ENCODE measurements at regions not wholly inside any gene's neighbourhood (a gene's known extent, or its start where the extent isn't known, plus 50 kb on each side); places are given as distances from the start of the nearest gene placed in this dataset.
A peak's percentile ranks its signal among the peaks of the same experiment; 100 is the strongest.
"Not testable (repeated sequence)": the region's sequence is repeated elsewhere in the genome, so short reads cannot be mapped to it uniquely, and the experiment has no call there.

DNA sequence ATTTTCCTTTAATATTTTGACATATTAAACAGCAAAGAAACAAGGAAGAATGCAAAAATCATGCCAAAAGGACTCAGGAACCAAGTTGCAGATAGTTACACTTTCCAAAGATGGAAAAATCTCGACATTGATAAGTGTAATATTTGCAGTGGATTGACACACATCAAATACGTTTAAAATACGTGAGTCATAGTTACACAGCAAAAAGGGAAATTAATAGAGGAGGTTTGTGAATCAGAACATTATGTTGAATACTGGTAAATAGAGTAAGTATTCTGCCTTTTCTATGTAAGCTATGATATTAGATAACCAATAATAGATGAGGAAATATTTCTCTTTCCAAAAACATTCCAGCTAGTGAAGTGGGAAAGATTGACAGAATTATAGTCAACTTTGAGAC, 1761.3 kb upstream of the IGFBP7 start:
- no peak for DNase-seq

DNA sequence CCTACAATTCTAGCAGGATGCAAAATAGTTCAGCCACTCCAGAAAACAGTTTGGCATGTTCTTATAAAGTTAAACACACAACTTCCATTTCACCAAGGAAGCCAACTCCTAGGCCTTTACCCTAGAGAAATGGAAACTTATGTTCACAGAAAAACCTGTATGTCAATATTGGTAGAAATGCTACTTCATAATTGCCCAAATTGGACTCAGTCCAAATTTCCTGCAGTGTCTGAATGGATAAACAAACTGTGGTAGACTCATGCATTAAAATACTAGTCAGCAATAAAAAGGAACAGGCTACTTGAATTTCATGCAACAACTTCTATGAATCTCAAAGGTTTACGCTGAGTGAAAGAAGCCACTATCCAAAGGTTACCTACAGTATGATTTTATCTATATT, 1738.8 kb upstream of the IGFBP7 start:
- DNase-seq: no peak

DNA sequence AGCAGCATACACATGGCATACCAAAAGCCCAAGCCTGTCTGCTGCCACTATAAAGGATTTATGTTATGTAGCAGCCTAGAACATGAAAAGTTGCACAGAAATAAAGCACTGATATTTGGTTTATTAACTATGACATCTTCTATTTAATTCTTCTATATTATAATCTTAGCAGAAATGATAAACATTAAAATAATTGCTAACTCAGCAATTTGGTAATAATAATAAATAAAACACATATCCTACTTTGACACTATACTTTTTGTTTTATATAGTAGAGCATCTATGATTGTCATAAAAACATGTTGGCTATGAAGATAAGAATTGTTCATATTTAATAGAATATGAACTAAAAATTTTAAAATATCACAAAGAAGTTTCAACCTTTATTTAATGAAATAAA, 1733.3 kb upstream of the IGFBP7 start:
- DNase-seq: no peak

DNA sequence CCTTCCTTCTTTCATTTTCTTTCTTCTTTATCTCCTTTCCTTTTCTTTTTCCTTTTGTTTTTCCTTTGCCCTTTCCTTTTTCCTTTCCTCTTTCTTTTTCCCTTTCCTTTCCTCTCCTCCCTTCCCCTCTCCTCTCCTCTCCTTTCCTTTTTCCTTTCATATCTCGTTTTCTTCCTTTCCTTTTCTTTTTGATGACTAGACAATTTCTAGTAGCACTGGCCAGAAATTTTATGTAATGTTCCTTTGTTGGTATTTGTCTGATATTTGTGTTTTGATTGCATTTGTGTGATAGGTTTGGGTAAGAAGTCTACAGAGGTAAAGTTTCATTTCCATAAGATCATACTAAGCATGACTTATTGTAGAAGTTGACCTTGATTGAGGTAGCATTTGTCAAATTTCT, 1722.9 kb upstream of the IGFBP7 start:
- no peak for DNase-seq

DNA sequence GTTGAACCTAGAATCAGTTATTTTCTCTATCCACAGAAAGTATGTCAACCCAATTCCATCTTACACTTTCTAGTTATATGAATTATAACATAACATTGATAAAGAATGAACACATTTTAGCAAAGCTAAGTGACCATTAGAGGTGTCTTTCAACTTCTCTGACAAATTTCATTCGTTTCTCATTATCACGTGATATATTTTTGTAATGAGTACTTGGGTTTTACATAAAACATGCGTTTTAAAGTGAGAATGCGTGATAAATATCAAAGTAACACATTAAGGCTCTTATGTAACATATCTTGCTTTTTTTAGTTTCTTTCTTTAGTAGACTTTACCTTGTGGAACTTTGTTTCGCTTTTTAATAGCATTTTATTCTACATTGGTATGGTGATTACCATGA, 1715.1 kb upstream of the IGFBP7 start:
- DNase-seq: no peak

DNA sequence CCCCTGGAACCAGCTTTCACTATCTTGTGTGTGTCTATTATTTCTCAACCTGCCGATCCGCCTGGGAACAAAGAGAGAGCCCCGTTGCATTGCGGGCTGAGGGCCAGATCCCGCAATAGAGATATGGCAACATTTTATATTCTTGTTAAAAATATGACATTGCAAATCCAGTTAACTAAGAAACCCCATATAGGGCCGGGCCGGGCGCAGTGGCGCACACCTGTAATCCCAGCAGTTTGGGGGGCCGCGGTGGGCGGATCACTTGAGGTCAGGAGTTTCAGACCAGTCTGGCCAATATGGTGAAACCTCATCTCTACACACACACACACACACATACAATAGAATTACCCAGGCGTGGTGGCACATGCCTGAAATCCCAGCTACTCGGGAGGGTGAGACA, 1708.4 kb upstream of the IGFBP7 start:
- DNase-seq: not testable (repeated sequence)

DNA sequence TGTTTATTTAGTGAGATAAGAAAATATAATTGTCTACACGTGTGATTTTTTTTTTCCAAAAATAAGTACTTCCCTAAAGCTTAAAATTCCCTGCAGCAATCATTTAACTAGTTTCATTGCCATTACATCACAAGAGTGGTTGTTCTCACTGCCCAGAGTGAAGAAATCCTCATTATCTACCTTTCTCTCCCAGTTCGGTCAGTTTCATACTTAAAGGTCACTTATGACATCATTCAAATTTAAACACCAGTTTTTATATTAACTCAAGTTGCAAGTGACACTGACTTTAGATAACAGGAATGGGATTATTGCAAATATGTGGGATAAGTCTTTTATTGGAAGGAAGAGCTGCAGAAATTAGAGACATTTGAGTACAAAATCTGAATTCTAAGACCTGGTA, 1699.8 kb upstream of the IGFBP7 start:
- no peak for DNase-seq

DNA sequence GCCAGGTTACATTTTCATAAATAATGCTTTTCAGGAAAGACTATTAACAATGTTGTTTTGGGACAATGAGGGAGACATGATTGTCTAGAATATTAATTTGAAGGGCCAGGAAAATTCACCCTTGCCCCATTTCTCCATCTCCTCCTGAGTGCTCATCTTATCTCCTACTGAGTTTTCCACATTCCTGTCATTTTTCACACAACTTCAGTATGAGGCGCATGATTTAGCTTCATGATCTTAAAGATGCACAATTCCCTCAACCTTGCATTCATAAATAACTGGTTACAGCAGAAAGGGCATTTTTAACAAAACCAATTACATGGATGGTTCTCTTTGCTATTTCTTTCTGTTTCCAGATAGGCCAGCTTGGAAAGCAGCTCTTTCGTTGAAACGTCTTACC, 1699.2 kb upstream of the IGFBP7 start:
- no peak for DNase-seq

DNA sequence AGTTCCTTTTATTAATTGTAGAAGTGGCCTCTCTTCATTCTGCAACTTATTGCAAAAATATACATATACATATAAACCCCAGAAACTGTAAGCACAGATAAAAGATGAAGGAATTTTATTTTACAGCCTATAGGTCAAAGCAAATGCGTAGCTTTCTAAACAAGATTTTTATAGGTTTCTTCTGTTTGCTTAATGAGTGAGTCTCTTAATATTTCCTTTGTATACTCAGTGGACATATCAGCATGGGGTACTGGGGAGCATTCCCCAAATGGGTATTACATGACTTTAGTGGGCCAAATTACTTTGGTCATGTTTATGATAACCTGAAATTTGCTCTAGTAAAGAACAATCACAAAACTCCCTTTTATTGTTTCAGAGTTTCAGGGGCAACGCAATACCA, 1698.6 kb upstream of the IGFBP7 start:
- DNase-seq: no peak

DNA sequence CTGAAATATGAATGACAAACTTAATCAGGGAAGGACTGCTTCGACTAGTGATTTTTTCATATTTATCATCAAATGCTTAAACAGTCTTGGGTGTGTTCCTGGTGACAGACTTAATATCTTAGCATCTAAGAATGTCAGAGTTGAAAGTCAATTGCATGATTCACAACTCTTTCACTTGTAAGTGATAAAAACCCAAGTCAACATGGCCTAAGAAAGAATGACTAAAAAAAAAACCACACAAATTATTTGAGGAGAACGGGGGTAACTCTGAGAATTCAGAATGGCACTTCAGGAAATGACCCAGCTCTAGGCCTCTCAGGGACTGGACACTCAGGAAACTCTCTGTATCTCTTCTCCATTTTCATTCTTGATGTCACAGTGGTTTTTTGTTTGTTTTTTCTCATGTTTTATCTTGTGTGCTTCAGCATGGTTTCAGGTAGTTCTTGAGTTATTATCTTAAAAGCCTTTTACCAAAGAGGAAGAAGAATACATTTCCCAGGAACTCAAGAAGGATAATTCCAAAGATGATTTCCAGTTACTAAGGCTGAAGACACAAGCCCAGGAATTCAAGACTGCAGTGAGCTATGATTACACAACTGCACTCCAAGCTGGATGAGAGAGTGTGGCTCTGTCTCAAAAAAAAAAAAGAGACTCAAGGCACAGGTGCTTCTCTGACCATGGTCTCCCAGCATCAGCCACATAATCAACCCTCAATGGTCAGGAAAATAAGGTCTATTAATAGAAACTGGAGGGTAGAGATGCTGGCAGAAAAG, 1697.8 kb upstream of the IGFBP7 start:
- DNase-seq: no peak

DNA sequence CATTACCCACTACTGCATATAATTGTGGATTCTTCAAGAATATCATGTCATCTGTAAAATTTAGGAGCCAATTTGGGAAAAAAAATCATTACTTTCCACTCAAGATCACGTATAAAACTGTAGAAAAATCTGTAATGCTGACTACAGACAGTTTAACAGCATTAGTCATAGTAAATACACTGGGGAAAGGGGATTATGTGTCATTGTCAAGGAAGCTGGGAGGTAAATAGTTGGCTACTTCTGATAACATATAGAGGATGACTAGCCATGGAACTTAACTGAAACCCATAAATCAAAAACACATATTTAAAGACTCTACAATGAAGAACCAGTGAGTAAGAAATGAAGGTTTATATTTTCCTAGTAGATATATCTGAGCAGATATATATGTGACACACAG, 1666.4 kb upstream of the IGFBP7 start:
- DNase-seq: peak; percentile 37

DNA sequence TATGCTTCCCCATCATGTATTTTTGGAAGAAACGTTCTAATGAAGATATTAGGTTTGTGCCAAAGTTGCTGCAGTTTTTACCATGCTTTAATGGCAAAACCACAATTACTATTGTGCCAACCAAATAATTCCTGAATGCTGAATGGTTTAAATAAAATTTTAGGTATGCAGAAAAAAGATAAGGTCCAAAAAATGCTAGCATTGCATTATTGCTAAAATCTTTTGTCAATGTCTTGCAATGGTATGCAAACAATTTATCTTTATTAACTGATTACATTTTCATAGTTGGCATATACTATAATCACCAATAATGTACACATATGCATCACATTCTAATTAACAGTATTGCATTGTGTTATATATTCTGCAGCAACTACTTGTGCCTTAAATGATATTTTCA, 1657.4 kb upstream of the IGFBP7 start:
- no peak for DNase-seq

DNA sequence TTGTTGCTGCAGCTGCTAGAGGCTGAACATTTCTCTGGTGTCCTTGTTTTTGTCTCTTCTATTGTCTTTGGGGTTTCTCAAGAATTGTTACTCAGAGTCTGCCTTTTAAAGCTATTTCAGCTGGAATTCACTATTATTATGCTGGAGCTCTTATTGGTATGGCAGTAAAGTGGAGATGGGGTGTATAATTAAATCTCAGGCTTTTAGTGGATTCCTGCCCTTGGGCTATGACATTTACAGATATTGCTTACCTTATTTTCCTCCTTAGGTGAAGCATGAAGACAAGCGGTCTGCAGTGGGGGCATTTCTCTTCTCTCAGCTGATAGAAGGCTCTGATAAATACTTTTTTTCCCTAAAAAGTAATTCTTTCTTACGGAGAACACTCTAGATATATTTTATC, 1656.6 kb upstream of the IGFBP7 start:
- no peak for DNase-seq

DNA sequence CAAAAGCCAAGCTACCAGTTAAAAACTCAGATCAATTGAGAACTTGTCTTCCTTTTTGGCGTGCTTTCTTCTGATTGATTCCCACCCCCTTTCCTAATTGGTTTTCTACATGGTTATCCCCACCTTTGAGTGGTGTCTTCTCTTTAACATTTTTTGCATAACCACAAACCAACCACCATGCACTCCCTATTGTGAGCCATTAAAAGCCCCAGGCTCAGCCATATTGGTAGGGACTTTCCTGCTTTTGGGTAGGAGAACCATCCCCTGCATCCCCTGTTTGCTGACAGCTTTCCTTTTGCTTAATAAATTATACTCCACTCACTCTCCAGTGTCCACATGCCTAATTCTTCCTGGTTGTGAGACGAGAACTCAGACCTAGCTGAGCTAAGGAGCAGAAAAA, 1651.4 kb upstream of the IGFBP7 start:
- no peak for DNase-seq

DNA sequence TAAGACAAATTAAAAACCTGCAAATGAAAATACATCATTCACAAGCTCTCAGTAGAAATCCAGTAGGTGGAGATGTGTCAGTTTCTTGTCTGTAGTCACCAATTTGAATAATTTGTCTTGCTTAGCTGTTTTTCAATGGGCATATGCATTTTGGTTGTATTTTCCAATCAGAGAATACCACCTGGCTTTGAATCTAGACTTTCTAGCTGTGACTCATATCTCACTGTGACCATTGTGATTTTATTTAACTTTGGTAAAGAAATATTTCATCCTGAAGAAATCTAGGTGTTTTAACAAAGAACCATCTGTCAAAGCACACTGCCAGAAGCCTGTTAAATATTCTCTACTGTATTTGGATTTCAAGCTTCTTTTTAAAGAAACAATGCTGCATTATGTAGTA, 1650.6 kb upstream of the IGFBP7 start:
- DNase-seq: no peak

DNA sequence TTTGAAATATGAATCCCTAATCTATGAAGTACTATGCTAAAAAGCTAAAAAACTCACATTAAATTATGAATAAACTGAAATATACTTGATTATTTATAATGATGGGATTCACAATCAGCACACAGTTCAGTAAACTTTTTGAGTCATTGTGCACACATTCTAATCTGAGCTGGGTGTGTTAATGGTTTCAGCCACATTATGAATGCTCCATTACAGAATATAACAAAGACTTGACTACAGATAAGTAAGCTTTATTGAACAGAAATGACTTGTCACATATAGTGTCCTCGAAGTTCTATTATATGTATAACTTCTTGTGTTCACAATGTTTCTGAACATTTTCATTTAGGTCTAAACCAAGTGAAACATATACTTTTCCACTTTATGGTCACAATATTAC, 1649.9 kb upstream of the IGFBP7 start:
- no peak for DNase-seq

DNA sequence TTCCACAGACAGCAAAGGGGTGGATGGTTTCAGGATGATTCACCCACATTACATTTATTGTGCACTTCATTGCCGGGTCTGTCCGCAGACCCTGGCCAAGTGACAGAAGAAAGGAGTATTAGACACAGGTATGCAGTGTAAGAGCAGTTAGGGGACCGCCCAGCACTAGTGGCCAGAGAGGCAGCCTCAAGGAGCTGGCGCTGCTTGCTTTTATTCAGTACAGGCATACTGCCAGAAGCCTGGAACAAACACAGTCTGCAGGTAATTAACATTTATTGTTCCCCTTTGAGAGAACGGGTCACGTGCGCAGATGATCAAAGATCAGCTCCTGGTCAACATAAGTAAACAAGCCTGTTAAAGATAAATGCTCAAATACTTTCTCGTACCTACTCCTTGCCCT, 1639.0 kb upstream of the IGFBP7 start:
- no peak for DNase-seq

DNA sequence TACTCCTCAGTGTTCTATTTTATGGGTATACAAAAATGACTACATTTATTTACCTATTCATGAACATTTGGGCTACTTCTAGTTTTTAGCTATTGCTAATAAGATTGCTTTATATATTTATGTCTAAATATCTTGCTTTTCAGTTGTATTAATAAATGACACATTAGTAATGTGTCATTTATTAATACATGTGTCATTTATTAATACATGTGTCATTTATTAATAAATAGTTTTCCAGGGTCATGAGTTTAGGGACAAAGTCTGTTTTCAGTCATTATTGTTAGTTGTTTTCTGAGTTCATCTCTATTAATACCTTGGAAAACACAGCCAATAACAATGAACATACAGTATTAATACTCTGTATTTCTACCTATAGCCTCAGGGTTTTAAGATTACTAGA, 1630.7 kb upstream of the IGFBP7 start:
- no peak for DNase-seq

DNA sequence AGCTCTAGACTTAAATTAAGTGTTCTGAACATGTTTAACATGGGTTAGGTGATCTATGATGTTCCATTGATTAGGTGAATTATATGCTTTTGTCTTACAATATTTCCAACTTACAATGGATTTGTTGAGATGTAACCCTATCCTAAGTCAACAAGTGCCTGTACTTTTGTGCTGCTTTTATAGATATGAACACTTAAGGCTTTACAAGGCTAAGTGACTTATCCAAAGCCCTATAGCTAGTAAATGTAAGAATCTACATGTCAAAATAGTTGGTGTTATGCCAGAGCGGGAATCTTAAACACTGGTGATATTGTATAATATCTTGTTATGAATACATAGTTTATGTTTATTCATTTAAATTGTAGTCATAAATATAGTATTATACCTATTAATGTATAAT, 1629.1 kb upstream of the IGFBP7 start:
- DNase-seq: no peak

DNA sequence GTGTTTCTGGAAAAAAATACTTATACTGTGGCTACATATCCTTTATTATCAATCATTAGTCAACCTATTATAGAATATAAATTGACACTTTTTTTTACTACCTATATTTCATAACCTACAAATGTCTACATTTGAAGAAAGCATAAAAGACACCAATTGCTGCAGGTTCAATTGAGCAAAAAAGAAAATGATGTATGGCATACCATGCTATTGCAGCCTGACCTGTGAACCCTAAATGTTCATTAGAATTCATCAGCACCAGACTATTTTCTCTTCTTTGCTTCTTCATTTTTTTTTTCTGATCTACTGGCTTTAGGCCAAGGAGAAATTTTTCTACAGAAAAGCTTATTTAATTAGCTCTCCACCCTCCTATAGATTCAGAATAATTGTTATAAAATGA, 1628.2 kb upstream of the IGFBP7 start:
- DNase-seq: no peak

DNA sequence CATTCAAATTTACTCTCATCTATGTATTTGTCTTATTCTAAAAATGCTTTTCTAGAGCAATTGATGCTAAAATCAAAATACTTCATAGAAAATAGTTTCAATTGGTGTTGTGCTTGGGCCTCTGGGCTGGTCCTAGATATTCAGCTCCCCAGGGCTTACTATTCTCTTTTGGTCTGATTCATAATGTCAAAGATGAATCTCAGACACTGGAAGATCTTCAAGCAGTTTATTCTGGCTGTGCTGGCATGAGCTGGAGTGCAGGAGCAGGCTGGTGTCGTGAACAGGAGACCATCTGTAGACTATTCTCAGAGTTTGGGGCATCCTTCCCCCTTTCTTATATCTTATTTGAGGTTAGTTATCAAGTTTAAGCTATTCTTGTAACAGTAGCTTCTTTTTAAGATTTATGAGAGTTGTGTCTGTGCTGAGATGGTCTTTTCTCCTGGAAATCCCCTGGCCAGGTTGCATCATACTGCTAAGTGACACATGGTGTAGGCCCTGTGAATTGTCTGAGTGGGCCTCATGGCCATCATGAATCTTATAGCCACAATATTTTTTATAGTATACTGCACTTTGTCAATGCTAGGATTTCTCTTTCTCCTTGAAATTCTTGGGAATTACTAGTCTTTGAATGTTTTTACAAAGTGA, 1624.0 kb upstream of the IGFBP7 start:
- DNase-seq: no peak

DNA sequence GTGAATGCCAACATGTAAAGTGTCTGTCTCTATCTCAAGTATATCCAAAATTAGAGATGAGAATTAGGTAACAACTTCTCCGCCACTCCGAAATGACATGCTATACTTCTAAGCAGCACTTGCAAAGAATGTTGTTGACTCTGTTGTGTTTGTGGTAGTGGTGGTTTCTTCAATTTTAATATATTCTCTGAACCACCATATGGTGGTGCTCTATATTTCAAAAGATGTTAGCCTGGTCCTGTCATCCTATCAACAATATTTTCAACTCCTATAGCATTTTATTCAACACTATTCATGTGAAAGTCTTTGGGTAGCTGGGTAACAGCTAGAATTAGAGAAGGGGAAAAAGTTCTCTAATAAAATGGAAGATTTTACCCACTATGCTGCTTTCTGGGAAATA, 1622.8 kb upstream of the IGFBP7 start:
- no peak for DNase-seq

DNA sequence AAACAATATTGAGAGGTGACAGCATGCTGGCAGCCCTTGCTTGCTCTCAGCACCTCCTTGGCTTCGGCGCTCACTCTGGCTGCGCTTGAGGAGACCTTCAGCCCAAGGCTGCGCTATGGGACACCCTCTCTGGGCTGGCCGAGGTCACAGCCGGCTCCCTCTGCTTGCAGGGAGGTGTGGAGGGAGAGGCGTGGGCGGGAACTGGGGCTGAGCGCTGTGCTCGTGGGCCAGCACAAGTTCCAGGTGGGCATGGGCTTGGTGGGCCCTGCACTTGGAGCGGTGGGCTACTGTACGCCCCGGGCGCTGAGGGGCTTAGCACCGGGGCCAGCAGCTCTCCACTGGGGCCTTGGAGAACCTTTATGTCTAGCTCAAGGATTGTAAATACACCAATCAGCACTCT, 1613.8 kb upstream of the IGFBP7 start:
- DNase-seq: no peak

DNA sequence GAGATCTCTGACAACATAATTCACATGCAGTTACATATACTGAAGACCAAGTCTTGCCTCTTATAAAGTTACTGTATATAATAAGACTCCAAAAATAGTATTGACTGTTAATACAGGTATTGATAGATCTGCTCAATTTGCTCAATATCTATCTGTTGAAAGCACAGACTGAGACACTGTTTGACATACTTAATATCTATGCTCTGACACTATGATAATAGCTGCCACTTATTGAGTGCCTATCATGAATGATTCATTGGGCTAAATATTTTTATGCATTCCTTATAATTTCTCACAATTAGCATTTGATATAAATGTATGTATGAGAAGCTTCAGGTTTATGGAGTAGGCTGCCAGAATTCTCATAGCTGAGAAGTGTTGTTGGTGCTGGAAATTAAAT, 1600.9 kb upstream of the IGFBP7 start:
- no peak for DNase-seq

DNA sequence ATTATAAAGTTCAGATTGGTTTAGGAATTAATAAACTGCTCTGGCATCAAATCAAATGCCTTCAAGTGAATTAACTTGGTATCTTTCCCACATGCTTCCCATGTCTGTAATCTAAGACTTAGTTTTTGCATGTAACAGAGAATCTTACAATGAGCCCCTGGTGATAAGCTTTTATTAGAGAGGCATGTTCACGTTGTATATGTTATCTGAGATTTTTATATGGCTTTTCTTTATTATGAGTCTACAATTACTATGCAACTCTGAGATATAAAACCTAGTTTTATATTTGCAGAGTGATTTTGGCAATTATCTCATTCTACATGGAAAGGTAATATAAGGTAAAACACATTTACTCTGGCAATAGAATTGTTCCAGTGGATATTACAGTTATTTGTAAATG, 1578.4 kb upstream of the IGFBP7 start:
- no peak for DNase-seq
